ENCODE measurements at regions not wholly inside any gene's neighbourhood (a gene's known extent, or its start where the extent isn't known, plus 50 kb on each side); places are given as distances from the start of the nearest gene placed in this dataset.

- TF ChIP-seq ZNF513 (CRISPR knock-in tag; conservative IDR thresholded peaks at IDR 0.05) = no peak
- TF ChIP-seq BHLHE40 (IDR thresholded peaks at IDR 0.05; ENCODE audit: low read length) = no peak
- TF ChIP-seq ZNF83 (CRISPR knock-in tag; IDR thresholded peaks at IDR 0.05; ENCODE audit: borderline replicate concordance) = no peak
- TF ChIP-seq SP1 (IDR thresholded peaks at IDR 0.05) = no peak
- no peak for TF ChIP-seq SP1 (CRISPR knock-in tag; IDR thresholded peaks at IDR 0.05)
- TF ChIP-seq TSC22D2 (CRISPR knock-in tag; IDR thresholded peaks at IDR 0.05; ENCODE audit: borderline replicate concordance) = no peak
- TF ChIP-seq ZNF160 (CRISPR knock-in tag; IDR thresholded peaks at IDR 0.05) = no peak
- peak; percentile 64; the same call in 1 of the 2 replicates for TF ChIP-seq JUN (CRISPR knock-in tag; IDR thresholded peaks at IDR 0.05)
- TF ChIP-seq ZFY (CRISPR knock-in tag; IDR thresholded peaks at IDR 0.05) = peak; percentile 37
- TF ChIP-seq PREB (CRISPR knock-in tag; IDR thresholded peaks at IDR 0.05) = no peak
- peak; percentile 83; the same call in 1 of the 2 replicates for TF ChIP-seq ZSCAN9 (CRISPR knock-in tag; IDR thresholded peaks at IDR 0.05; ENCODE audit: borderline replicate concordance)
- TF ChIP-seq ZNF335 (CRISPR knock-in tag; IDR thresholded peaks at IDR 0.05) = no peak
- no peak for TF ChIP-seq ETS1 (CRISPR knock-in tag; IDR thresholded peaks at IDR 0.05)
- TF ChIP-seq GATAD1 (CRISPR knock-in tag; IDR thresholded peaks at IDR 0.05) = peak; percentile 60
- no peak for TF ChIP-seq KLF13 (CRISPR knock-in tag; IDR thresholded peaks at IDR 0.05)
- no peak for TF ChIP-seq FIP1L1 (IDR thresholded peaks at IDR 0.05; ENCODE audit: borderline replicate concordance, insufficient read depth, low read depth, low read length)
- peak; percentile 98 for TF ChIP-seq CEBPB (IDR thresholded peaks at IDR 0.05; ENCODE audit: borderline replicate concordance, low read depth, low read length)
- no peak; the same call in 1 of the 2 replicates for TF ChIP-seq ZNF543 (CRISPR knock-in tag; IDR thresholded peaks at IDR 0.05)
- no peak for TF ChIP-seq ZNF773 (CRISPR knock-in tag; IDR thresholded peaks at IDR 0.05; ENCODE audit: borderline replicate concordance)
- no peak for TF ChIP-seq ZFP41 (CRISPR knock-in tag; IDR thresholded peaks at IDR 0.05; ENCODE audit: borderline replicate concordance)
- TF ChIP-seq SIX1 (CRISPR knock-in tag; IDR thresholded peaks at IDR 0.05; ENCODE audit: borderline replicate concordance) = peak; percentile 79; the same call in 1 of the 2 replicates
- TF ChIP-seq PRDM10 (CRISPR knock-in tag; IDR thresholded peaks at IDR 0.05; ENCODE audit: low read depth) = peak; percentile 25; the same call in 1 of the 2 replicates
- TF ChIP-seq ZBTB14 (CRISPR knock-in tag; IDR thresholded peaks at IDR 0.05) = no peak
These were observed 184.2 kb downstream of the BLID start (continued) for GRCh38 chr11:121931748-121932352.

All from HepG2 (cell line).